NCI-H226 (cell line): ENCODE measurements at regions not wholly inside any gene's neighbourhood (a gene's known extent, or its start where the extent isn't known, plus 50 kb on each side); places are given as distances from the start of the nearest gene placed in this dataset.

Source experiments
- DNase-seq: peaks from one replicate; pipeline ENCODE4 v3.0.0-alpha.2; 2015

DNA sequence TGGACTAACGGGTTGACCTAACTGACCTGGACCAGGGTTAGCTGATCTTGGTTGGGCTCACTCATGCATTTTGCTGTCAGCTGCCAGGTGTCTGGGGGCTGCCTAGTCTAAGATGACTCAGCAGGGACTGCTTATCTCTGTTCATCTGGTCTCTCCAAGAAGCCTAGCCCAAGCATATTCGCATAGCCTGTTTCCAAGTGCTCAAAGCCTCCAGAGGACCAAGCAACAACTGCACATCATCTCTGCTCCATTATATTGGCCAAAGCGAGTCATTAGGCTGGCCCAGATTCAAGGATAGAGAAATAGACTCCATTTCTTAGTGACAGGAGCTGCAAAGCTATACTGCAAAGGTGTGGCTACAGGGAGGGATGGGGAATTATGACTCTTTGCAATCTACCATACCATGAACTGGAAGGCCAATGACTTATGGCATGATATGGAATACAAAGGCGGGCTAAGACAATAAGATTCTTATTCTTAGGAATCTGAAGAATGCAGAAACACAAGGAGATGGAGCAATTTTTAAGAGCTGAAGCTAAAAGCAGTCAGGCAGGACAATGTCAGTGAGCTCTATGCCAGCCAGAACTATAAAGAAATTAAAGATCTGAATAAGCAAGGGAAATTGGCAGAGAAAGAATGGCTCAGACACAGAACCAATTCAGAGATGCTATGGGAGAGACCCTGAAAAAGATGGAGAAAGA lies 194.6 kb upstream of the FSCB start:
- peak; percentile 75 for DNase-seq

DNA sequence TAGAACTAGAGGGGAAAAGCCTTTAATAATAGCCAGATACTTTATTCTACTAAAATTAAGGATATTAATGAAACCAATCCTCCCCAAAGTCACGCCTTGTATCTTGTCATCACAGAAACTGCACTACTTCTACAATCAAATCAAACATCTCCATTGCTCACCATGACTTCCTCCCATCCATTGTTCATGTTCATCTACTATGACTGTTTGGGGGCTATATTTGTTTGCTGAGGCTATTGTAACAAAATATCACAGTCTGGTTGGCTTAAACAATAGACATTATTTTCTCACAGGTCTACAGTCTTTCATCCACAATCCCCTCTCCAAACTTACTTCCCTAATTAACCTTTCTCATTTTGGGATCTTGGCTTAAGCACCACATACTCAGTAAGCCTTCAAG lies 193.6 kb upstream of the FSCB start:
- DNase-seq, result no peak

DNA sequence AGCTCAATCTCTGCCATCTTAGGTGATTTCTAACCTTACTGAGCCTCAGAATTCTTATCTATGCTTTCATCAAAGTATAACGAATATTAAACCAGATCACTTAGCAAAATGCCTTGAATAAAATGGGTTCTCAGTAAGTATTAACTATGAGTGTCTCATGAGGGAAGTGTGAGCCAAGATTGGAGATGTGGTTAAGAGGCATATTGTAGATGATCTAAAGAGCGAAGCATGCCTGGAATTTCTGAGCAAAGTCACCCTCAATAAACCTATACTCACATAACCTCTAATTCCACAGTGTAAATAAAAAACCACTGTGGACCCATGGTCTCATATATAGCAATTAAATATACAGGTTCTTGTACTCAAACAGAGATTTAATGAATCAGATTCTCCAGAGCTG lies 193.1 kb upstream of the FSCB start:
- peak; percentile 75 for DNase-seq

DNA sequence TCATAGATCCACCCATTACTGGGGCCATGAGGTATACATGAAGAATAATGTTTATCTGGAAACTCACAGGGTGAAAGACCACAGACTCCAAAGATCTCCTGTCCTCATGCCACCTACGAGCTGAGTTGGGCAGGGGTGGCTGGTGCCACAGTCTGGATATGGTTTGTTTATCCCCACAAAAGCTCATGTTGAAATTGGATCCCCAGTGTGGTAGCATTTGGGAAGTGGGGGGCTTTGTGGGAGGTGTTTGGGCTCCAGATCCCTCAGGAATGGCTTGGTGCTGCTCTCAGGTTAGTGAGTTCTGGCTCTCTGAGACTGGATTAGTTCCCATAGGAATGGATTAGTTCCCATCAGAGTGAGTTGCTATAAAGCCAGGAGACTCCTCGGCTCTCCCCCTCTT lies 192.3 kb upstream of the FSCB start:
- no peak for DNase-seq

DNA sequence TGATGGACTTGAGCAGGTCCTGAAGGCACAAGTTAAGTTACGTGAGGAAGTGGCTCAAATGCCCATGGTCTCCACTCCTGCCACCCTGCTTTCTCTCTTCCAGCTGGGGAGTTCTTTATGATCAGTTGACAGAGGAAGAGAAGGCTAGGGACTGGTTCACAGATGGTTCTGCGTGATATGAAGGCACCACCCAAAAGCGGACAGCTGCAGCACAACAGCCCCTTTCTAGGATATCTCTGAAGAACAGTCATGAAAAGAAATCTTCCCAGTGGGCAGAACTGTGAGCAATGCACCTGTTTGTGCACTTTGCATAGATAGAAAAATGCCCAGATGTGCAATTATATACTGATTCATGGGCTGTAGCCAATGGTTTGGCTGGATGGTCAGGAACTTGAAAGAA lies 162.4 kb upstream of the FSCB start:
- DNase-seq, result no peak

DNA sequence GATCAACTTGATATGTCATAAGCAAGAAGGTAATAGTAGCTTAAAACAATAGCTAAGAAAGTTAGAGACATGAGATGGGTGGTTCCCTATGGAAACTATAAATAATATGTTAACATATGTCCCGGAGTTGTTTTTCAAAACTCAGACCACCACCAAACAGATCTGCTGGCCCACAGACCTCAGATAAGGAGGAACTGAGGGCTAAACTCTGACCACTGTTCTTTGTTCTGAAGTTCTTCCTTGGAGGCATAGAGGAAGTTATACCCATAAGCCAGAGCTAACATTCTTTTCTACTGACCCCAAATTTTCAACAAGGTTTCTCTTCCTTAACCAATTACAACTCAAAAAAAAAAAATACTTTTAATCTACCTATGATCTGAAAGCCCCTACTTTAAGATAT lies 156.1 kb upstream of the FSCB start:
- no peak for DNase-seq

DNA sequence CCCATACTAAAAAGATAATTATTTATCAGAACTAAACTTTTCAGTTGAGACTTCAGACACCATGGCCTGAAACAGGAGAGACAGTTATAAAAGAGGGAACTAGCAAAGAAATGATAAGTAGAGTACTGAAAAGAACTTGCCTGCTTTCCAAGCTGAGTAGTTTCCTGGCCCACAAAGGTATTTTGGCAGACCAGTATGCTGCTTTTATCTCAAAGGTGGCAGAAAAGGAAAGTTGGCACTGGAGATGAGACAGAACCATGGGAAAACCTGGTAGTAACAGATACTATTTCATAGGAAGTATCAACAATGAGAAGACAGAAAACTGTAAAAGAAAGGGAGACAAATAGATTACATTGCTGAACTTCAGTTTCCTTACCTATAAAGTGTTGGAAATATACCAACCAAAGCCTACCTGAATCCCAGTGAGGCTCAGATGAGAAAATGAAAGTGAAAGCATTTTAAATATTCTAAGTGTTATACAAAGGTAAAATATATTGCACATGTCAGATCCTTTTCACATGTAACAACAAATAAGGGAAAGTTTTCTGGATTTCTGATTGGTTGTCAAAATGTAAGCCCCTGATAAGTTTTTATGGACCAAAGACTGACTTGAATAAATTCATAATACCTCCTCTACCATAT lies 155.3 kb upstream of the FSCB start:
- no peak for DNase-seq

DNA sequence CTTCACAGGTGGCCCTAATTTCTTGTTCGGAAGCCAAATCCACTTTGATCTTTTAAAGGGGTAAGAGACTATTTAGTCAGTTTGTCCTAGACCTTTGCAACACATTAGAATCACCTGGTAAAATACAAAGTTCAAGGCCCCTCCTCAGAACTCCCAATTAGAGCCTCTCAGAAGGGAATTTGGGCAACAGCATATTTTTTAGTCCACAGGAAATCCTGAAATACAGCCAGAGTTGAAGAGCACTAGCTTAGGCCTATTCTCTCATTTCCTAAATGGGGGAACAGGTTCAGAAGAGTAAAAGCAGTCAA lies 151.3 kb upstream of the FSCB start:
- no peak for DNase-seq

DNA sequence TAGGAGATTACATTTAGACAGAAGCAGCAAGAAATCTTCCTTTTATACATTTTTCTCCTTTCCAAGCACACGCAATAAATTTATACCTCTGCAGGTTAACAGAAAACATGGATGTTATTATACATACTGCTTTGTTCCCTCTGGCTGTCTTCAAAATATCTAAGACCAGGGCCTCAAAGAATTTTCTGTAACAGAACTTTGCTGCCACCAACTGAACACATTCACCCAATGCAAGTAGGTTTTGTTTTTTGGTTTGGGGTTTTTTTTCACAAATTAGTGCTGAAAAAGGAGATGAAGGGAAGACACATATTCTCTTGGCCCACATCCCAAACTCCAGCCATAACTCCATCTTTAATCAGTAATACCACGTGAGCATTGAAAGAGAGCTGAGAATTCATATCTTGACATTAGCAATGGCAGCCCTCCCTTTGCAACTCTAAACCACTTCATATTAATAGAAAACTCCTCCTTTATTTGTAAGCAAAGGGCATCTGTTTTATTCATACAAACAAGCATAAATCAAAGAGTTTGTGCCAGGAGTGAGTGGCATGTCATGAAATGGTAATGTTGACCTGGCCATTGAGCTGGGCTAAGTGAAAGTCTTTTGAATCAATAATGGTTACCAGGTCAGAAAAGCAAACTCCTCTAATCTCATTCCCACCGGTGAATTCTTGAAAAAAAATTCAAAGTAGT lies 150.8 kb upstream of the FSCB start:
- DNase-seq, result peak; percentile 48

DNA sequence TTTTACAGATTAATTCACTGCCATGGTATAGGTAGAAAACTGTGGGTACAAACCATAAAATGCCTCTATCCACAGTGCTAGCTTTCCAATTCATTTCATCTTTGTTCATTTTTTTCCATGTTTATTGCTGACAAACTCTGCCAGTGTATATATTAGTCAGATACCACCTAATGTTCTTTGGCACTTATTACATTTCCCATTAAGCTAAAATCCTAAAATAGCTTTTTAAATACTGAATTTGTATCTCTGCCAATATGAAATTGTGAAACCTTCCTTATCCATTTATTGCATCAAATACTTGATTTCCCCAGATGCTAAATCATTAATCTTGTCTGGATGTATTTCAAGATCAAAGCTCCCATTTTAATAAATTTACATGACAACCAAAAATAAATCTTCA lies 150.1 kb upstream of the FSCB start:
- no peak for DNase-seq

DNA sequence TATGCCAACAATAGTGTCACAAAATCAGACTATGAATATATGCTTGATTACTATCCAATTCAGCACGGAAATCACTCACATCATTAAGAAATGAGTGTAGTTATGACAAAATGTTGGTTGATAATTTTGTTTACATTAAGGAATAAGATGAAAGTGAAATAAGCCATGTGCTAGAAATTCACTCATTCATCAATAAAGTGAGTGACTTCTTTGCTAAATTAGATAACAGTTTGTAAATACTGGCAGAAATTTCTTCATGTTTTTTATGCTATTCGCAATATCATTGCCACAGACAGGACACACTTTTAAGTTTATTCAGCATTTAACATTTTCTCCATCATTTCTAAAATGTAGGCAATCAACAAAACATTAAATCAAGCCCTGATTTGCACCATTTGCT lies 147.5 kb upstream of the FSCB start:
- DNase-seq, result no peak

DNA sequence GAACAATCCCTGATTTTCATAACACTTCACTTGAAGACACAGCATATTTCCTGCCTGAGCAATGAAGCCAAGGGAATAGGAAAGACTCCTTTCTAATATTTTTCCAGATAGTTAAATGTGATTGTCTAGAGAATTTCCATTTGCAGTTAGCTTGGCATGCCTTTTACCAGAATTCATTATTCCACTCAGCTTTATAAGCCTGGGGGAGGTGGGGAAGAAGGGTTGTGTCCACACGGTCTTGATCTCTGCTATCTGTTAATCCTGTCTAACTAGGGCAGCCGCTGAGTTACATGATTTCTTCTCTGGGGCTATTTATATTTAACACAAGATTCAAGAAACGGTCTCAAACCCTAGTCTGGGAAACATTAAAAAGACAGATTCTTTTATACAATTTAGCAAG lies 146.6 kb upstream of the FSCB start:
- no peak for DNase-seq

DNA sequence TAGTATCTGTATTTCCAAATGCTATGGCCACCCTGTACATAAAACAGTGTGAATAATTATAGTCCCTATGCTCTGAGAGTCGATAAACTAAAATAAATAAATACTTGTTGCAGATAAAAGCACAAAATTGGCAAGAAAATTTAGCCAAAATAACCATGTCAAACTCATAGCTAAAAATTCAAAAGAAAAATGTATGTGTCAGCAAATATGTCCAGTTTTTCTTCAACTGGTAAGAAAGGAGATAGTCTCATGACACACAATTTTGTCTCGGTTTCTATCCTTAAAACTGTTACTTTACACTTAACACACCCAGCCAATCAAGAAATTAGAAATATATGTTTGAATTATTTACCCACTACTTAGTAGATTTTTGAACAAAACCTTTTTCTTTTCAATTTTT lies 145.6 kb upstream of the FSCB start:
- no peak for DNase-seq

DNA sequence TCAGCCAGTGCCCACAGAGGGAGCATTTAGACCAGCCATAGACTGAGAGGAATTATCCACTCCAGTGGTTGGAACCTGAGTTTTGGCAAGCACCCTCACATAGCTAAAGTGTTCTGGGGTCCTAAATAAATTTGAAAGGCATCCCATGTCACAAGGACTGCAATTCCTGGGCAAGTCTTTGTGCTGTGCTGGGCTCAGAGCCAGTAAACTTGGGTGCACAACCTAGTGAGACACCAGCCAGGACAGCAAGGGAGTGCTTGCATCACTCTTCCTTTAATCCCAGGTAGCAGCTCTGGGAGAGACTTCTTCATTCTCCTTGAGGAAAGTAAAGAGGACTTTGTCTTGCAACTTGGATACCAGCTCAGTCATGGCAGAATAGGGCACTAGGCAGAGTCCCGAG lies 142.0 kb upstream of the FSCB start:
- no peak for DNase-seq

DNA sequence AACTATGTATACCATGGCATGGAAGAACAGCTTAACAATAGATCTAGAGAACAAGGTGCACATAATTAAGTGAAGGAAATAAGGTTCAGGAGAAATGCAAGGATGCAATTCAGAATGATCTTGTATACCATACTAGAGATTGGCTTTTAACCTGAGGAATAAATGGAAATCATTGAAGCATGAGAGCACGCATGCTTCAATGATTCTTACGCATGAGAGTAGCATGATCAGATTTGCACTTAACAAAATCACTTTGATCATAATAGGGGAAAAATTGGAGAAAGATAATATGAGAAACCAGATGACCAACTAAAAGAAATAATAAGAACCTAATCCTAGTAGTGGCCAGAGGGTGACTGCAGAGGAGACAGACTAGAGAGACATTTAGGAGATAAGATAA lies 133.3 kb upstream of the FSCB start:
- DNase-seq, result no peak

DNA sequence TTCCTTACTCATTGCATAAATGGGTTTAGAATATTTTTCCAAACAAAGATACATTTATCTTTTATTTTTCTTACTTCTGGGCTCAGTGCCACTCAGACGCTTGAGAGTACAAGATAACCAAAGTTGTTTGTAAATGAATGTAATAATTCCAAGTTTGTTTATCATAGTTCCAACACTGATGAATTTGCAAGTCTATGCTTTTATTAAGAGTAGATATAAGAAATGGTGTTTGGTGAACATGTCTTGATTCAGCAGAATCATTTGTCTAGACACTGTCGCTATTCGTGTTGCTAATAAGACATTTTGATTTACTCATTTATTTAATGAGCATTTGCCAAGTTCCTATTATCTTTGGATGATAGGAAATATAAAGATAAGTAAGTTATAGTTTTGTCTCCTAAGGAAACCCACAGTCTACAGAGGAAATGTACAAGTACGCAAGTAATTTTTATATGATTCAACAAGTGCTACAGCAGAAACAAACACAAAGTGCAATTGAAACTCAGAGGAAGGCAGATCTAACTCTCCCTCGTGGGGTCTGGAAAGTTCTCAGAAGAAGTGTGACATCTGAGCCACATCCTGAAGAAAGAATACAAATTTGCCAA lies 132.8 kb upstream of the FSCB start:
- no peak for DNase-seq

DNA sequence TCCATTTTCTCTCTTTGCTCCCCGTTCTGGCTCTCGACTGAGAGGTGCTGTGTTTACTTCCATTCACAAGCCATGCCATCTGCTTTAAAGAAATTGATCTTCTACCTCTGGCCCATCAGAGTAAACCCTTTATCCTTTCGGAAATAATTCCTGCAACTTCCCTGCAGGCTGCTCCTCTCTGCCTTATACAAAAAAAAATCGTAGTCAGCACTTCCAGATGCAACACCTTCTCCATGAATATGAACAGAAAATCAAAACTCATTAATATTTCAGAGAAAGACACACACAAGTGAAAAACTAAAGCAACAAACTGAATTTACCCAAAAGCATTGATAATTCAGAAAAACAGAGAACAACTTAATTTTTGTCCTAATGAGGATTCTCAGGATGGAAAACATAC lies 127.6 kb upstream of the FSCB start:
- no peak for DNase-seq

DNA sequence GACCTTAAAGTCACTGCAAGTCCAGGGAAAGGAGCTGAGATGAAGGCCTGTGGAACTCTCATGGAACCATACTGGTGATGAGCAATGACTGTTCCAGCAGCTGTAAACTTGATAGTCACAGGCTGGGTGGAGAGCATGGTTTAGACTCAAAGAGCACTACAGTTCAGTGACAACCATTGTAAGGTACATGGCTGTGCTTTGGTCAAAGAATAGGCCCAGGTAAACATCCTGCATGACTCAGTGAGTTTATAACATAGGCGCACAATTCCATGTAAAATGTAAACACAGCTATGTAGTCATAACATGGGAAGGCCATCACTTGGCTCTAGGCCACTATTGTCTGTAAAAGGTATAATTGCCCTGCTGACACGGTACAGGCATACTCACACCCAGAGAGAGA lies 119.3 kb upstream of the FSCB start:
- no peak for DNase-seq

DNA sequence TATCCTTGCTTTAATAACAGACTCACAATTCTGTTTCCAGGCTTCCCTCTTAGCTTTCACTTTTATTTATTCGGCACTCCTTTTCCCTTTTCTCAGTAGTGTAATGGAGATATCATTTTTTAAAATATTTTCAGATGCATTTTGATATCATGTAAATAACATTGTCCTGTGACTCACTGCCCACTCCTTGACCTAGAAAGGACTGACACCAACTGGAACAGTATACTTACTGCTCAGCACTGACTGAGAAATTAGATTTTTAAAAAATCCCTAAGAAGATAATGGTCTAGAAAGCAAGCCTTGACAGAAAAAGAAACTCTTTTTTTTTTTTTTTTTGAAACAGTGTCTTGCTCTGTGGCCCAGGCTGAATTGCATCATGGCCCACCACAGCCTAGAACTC lies 118.0 kb upstream of the FSCB start:
- no peak for DNase-seq

DNA sequence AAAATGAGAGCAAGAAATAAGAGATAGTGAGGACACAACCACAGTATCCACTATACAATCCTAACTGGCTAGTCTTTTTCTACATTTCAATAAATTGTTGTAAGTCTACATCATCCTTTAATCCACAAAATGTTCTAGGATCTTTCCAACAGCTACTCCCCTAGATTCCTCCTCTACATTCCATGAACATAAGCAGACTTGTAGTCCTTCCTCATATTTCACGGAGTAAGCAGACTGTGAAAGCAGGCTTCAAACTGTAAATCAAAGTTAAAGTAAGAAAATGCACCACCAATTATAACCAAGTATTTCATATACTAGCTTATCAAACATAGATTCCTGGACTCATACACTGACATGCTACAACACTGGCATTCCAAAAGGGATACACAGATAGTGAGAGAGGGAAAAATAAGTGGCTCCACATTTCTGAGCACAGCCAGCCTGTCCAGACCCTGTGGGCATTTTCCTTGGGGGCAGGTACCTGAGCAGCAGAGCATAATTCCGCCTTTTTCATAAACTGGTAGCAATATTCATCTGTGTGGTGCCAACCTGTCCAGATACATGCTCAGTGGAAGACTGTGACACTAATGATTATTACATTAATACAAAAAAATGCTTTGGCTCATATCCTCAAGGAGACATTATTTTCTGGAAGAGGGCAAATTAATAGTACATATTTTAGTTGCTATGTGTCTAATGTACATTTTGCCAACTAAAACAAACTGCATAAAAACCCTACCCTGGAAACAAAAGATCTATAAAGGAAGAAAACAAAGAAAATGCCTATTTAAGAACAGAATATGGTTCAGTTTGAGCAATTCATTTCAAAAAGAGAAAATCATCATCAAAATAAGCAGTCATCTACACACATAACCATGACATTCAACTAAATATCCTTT lies 113.3 kb upstream of the FSCB start:
- DNase-seq, result peak; percentile 73

DNA sequence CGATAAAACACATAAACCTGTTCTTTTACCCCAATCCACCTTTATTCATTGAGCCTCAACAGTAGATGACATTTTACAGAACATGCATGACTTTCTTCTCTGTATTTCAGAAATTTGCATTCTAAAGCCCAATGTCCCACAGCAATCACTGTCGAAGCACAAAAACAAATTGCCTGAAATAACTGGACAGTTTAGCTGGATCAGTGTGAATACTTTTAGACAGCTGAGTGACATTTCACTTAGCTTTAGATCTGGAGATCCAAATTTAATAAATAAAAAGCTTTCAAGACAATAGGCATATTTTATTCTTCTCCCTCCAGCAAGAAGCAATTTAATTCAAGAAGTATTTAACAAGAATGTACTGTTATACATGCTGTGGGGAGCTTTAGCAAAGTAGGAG lies 109.1 kb upstream of the FSCB start:
- no peak for DNase-seq

DNA sequence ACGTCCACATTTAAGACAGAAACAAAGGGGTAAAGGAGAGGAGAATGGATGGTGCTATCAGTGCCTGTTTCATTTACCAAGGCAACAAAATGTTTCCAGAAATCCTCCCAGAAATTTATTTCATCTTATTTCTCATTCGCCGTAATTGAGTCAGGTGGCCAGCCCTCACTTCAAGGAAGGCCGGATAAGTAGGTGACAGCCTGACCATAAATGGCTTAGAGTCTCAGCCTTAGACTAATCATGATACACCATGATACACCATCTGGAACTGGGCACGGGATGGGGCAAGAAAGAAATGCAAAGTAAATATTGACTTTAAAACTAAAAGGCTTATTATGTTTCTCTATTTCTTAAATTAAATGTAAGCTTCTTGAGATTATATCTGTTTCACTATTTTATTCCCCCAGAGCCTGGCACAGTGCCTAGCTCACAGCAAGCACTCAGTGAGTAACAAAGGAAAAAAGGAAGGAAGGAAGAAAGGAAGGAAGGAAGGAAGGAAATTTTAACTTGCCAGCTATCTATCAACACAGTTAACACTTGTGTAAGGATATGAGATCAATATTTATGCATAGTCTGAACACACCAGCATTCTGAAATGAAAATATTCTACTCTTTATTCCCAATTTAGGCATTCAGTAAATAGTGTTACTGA lies 106.1 kb upstream of the FSCB start:
- DNase-seq, result no peak

DNA sequence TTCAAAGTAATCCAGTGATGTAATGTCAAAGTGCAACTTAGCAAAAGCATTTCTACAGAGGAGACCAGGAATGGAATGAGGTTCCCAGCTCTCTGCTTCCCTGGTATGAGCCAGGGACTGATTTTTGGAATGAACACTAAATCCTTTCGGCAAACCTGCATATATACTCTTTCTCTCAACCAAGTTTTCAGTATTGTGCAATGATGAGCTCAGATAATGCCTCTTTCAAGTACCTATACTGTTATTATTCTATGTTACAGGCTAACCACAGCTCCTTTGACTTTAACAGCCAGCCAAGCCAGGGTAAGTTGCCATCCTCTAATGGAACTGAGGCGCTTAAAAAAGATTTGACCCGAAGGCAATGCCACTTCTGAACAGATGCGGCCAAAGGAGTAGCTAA lies 104.9 kb upstream of the FSCB start:
- no peak for DNase-seq
